HS-5 (cell line): ENCODE measurements at regions not wholly inside any gene's neighbourhood (a gene's known extent, or its start where the extent isn't known, plus 50 kb on each side); places are given as distances from the start of the nearest gene placed in this dataset.

Source experiments
- DNase-seq: peaks from one replicate; pipeline ENCODE4 v3.0.0-alpha.2; 2012; ENCODE audit warnings: low read depth

DNA sequence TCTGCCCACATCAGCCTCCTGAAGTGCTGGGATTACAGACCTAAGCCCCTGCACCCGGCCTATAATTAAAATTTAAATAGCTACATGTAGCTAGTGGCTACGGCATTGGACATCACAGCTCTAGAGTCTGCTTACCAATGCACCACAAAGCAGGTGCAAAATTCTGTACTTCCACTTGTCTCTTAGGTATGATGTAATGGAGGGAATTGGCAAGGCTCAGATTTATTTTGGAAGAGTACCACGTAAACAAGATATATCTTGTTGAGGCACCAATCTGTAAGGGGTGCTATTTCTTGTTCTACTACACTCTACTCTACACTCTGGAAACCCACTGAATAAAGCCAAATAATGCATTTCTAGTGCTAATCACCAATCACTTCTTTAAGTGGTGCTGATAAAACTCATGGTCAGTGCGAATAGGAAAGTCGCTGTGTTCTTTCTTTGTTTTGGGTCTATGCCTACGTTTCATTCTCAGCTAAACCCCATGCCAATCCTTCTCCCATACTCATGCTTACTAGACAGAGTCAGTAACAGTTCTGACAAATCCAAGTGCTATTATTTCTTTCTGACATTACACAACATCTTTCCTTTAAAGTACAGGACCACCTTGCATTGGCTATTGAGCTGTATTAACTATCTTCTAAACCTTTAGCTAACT lies 92.3 kb downstream of the GC start:
- DNase-seq, result no peak

- no peak for DNase-seq
These were observed 94.1 kb downstream of the GC start for GRCh38 chr4:71689822-71690221.

DNA sequence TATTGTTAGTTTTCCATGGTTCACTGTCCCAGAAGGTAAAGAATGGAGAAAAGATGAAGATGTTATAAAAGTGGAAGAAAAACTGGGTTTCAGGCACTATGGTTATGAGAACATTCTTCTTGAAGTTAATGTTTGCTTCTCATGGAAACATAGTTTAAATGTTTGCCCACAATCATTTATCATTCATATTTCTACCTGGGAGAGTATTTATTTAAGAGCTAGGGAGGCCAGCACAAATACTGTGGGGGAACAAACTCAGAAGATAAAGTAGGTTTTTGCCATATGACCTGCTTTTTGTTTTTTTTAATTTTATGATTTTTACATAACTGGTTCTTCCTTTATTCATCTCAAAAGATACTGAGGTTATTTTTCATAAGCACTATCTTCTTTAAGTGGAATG lies 96.8 kb downstream of the GC start:
- DNase-seq, result no peak

- DNase-seq, result no peak
These were observed 97.9 kb downstream of the GC start for GRCh38 chr4:71685975-71686374.

DNA sequence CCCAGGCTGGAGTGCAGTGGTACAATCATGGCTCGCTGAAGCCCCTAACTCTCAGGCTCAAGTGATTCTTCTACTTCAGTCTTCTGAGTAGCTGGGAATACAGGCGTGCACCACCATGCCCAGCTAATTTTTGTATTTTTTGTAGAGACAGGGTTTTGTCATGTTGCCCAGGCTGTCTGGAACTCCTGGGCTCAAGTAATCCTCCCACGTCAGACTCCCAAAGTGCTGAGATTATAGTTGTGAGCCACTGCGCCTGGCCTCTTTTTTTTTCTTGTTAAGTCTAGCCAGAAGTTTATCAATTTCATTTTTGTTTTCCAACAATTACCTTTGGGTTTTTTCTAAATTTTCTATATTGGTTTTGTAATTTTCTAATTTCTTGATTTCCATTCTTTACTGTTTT lies 100.6 kb downstream of the GC start:
- no peak for DNase-seq

GRCh38 chr4:71680706-71681105 lies 103.2 kb downstream of the GC start:
- DNase-seq, result peak; percentile 3

- DNase-seq, result no peak
These were observed 106.3 kb downstream of the GC start for GRCh38 chr4:71677568-71677967.

DNA sequence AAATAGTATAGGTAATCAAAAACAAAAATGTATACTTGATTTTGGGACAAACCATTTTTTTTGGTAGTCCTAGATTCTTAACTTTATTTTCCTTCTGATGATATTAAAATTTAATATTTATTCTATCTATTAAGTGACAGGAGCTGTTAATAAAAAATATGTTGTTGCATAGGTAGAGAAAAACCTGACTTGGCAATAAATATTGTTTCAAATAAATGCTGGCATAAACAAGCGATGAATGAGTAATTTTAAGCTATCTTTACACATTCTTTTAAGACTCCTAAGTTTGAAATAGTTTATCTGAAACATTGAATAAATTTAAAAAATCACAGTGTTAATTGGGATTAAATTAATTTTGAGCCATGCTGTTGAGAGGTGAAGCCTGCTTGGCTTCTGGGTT lies 114.6 kb downstream of the GC start:
- DNase-seq, result no peak

DNA sequence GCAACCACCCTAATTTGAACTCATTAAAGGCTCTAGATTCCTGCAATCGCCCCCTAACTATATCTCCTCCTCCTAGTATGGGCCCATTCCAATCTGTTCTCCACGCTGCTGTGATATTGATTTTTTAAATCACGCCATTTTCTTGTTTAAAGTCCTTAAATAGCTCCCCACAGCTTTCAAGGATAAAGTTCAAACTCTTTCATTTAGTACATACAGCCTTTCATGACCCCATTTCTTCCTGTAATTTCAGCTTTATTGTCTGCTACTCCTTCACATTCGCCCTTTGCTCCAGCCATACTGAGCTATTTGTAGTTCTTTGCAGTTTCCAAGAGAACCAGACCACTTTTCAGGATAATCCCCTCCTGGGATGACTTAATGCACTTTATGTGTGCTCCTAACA lies 118.5 kb downstream of the GC start:
- no peak for DNase-seq

GRCh38 chr4:71664366-71664765 lies 119.5 kb downstream of the GC start:
- no peak for DNase-seq

- no peak for DNase-seq
These were observed 120.1 kb downstream of the GC start for GRCh38 chr4:71663780-71664179.

DNA sequence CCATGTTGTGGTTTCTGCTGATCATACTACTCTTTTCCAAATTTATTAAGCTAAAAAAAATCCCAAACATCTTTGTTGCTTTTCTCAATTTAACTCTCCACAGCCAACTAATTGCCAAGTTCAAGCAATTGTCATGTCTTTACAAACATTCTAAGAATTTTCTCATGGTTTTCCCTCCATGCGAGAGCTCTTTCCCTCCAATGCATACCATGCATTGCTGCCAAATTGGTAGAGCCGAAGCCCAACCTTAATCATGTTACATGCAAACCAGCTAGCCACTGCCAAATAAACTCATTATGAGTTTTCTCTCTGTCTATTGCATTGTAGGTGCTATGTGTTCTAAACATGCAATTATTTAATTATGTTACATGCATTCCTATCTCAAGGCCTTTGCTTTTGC lies 123.9 kb downstream of the GC start:
- no peak for DNase-seq

DNA sequence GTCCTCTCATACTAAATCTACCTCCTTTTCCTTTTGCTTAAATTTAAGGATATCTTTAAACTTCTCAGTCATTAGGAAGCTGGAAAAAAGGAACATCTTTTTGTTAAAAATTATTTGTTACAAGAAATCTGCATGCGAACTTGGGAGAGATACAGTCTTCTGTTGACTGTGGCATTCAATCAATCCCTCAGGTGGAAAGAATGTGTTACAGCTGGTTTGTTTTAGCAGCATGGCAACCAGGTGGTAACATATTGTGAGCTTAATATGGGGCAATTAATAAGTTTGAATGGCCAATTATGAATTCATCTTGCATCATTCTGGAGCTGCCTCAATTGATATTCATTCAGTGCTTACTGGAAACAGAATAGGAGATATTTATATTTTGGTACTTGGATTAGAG lies 135.0 kb downstream of the GC start:
- DNase-seq, result no peak

DNA sequence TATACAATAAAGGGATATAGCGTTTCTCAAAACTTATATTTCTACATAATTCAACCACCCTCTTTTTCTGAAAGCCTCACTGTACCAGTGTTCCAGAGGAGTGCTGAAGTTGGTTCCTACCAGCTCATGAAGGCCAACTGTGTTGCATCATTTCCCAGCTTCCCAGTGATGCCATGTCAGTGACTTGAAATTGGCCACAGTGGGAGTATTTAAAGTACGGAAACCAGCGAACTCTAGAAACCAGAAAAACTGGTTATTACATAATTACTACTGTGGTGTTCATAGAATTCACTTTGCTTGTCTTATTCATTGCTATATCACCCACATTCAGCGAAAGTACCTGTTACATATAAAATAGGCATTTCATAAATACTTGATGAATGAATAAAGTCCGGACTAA lies 135.4 kb downstream of the GC start:
- no peak for DNase-seq

DNA sequence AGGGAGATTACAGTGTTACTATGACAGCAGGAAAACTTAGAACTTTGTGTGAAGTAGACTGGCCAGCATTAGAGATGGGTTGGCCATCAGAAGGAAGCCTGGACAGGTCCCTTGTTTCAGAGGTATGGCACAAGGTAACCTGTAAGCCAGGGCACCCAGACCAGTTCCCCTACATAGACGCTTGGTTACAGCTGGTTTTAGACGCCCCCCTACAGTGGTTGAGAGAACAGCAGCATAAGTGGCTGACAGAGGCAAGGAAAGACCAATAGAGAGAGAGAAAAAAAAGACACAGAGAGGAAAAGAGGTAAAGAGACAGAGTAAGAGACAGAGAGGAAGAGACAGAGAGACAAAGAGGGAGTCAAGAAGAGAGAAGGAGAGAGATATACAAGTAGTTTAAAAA lies 144.5 kb downstream of the GC start:
- DNase-seq, result no peak

DNA sequence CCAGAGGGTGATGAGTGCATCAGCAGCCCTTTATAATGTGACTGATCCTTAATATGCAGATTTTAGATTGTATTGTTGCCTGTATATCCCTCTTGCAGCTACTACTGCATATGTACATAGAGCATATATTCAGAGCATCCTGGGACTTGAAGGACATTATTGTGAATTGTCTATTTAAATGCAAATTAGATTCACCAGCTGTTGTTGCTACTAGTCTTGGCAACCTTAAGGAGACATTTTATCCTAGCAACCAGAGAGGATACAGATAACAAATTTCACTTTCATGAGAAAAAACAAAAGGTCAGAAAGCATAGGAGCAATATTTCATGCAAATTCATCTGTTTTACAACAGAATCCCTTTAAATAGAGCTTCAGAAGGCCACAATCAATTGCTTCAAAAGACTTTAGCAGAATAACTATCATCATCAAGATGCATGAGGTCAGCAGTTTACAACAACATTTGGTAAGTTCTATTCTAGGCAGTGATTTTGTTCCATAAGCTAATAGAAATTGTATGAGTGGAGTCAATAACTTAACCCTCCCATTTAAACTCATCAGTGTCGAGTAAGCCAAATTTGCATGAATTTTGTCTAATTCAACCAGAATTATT lies 148.6 kb downstream of the GC start:
- DNase-seq, result no peak

DNA sequence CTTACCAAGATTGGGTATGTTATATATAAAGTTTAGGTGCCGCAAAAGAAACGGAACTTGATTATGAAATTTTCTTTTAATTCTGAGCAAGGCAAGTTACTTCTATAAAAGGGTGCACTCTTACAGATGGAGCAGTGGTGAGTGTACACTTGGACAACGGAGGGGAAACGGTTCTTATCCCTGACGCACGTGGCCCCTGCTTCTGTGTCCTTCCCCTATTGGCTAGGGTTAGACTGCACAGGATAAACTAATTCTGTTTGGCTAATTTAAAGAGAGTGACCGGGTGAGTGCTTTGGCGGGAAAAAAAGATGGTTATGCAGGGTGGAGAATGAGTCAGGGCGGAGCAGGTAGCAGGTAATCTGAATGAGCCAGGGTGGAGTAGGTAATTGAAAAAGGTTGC lies 149.5 kb downstream of the GC start:
- no peak for DNase-seq

GRCh38 chr4:71630803-71631202 lies 153.1 kb downstream of the GC start:
- no peak for DNase-seq

GRCh38 chr4:71625005-71625404 lies 158.9 kb downstream of the GC start:
- DNase-seq, result no peak
